Endothelial cell of umbilical vein (primary cell): ENCODE measurements at regions not wholly inside any gene's neighbourhood (a gene's known extent, or its start where the extent isn't known, plus 50 kb on each side); places are given as distances from the start of the nearest gene placed in this dataset.

Experiments
- BruUV-seq: library from RNA; stranded (reverse); fragments of 400-500 nt; replicated peaks from 2 replicates; lab custom pipeline; 2021; lab: Mats Ljungman, UMichigan
- CTCF ChIA-PET: fragments of 300-600, 350-600 bp; sonication (Branson Sonifier 250); formaldehyde crosslinking; loops from one replicate; lab custom pipeline; 2021; ENCODE audit warnings: antibody characterized with exemption, inconsistent platforms; lab: Charles Lee
- POLR2A ChIA-PET: fragments of 300-600, 350-600 bp; sonication (Branson Sonifier 250); formaldehyde crosslinking; loops from one replicate; lab custom pipeline; 2021; ENCODE audit warnings: antibody characterized with exemption, inconsistent platforms; lab: Charles Lee
- DNase-seq: peaks from one replicate; pipeline ENCODE4 v3.0.0-alpha.2; 2011; ENCODE audit warnings: low read depth, low spot score
- FAIRE-seq: peaks from 2 replicates; lab custom pipeline; 2011; peaks lifted over from hg19 to GRCh38; lab: Jason Lieb, UNC
- H2AFZ ChIP-seq: 2 replicates; pipeline ENCODE4 v1.6.0; 2012; ENCODE audit warnings: low read depth, low read length, control low read depth, inconsistent platforms
- H3K27ac ChIP-seq: 2 replicates; pipeline ENCODE4 v1.5.1; 2011; ENCODE audit warnings: low read depth, mild to moderate bottlenecking, control low read depth, low read length, moderate library complexity; ENCODE audit not compliant: insufficient read depth
- H3K27me3 ChIP-seq, 2 experiments: 2 replicates each; pipeline versions ENCODE4 v1.6.0 to v1.6.1; 2011; ENCODE audit warnings: low read length in 2 of 2, mixed read lengths in 1 of 2; ENCODE audit not compliant: control insufficient read depth in 2 of 2, insufficient read depth in 2 of 2
- H3K36me3 ChIP-seq, 2 experiments: 2 replicates in 1 of 2; 3 replicates in 1 of 2; pipeline ENCODE4 v1.5.1; 2011; ENCODE audit warnings: low read length in 2 of 2, mild to moderate bottlenecking in 1 of 2, moderate library complexity in 1 of 2; ENCODE audit not compliant: control insufficient read depth in 2 of 2, insufficient read depth in 2 of 2; ENCODE audit errors: extremely low read depth in 1 of 2
- H3K4me1 ChIP-seq: 3 replicates; pipeline ENCODE4 v1.5.1; 2011; ENCODE audit warnings: mild to moderate bottlenecking, low read length; ENCODE audit not compliant: control insufficient read depth, insufficient read depth; ENCODE audit errors: extremely low read depth
- H3K4me2 ChIP-seq: 2 replicates; pipeline ENCODE4 v1.6.1; 2011; ENCODE audit warnings: low read length, control low read depth, mixed read lengths; ENCODE audit not compliant: insufficient read depth
- H3K4me3 ChIP-seq, 3 experiments: fragments of 200-600 bp in 1 of 3; sonication (generic), shearing (Covaris generic) in 1 of 3; replicated peaks in 1 of 3; 2 replicates each; pipeline ENCODE4 v1.5.1; 2011 to 2016; ENCODE audit warnings: control low read depth in 3 of 3, low read length in 3 of 3, mild to moderate bottlenecking in 2 of 3, inconsistent platforms in 1 of 3, low read depth in 1 of 3, moderate library complexity in 1 of 3; ENCODE audit not compliant: insufficient read depth in 1 of 3
- H3K79me2 ChIP-seq: 2 replicates; pipeline ENCODE4 v1.6.0; 2012; ENCODE audit warnings: low read length, inconsistent platforms; ENCODE audit not compliant: control insufficient read depth, insufficient read depth
- H3K9ac ChIP-seq: replicated peaks from 2 replicates; pipeline ENCODE3; 2011; ENCODE audit warnings: low read length, control low read depth; ENCODE audit not compliant: insufficient read depth; ENCODE audit errors: extremely low read depth
- H3K9me1 ChIP-seq: replicated peaks from 3 replicates; pipeline ENCODE4 v1.6.0; 2011; ENCODE audit warnings: mild to moderate bottlenecking, low read length; ENCODE audit not compliant: control insufficient read depth, insufficient read depth; ENCODE audit errors: extremely low read depth
- H3K9me3 ChIP-seq: replicated peaks from 2 replicates; pipeline ENCODE4 v1.5.1; 2012; ENCODE audit warnings: low read length, inconsistent platforms; ENCODE audit not compliant: control insufficient read depth, insufficient read depth
- H4K20me1 ChIP-seq: replicated peaks from 2 replicates; pipeline ENCODE3; 2011; ENCODE audit warnings: mild to moderate bottlenecking, low read length; ENCODE audit not compliant: control insufficient read depth, insufficient read depth; ENCODE audit errors: extremely low read depth
- CTCF ChIP-seq, 2 donors: IDR thresholded peaks; 1 replicate in 1 of 2; 2 replicates in 1 of 2; pipeline ENCODE4 v1.5.1; 2011; ENCODE audit warnings: low read length in 2 of 2, mild to moderate bottlenecking in 2 of 2, moderate library complexity in 2 of 2, control low read depth in 1 of 2, inconsistent platforms in 1 of 2, low read depth in 1 of 2; ENCODE audit not compliant: insufficient read depth in 1 of 2; ENCODE audit errors: extremely low read depth in 1 of 2
- EZH2 ChIP-seq: IDR thresholded peaks from 2 replicates; pipeline ENCODE4 v1.6.1; 2012; ENCODE audit warnings: borderline replicate concordance, low read depth, mild to moderate bottlenecking, moderate library complexity, low read length, inconsistent platforms; ENCODE audit not compliant: severe bottlenecking
- FOS ChIP-seq: IDR thresholded peaks from 2 replicates; pipeline ENCODE4 v1.6.1; 2011; ENCODE audit warnings: mild to moderate bottlenecking, low read length, moderate library complexity, borderline replicate concordance; ENCODE audit not compliant: insufficient read depth
- GATA2 ChIP-seq: IDR thresholded peaks from 2 replicates; pipeline ENCODE4 v1.7.0; 2011; ENCODE audit warnings: low read depth, mild to moderate bottlenecking, moderate library complexity, mixed read lengths, low read length; ENCODE audit not compliant: insufficient read length, insufficient read depth
- JUN ChIP-seq: IDR thresholded peaks from 2 replicates; pipeline ENCODE4 v1.6.1; 2011; ENCODE audit warnings: borderline replicate concordance, low read depth; ENCODE audit not compliant: insufficient read length, insufficient read depth
- MAX ChIP-seq: IDR thresholded peaks from 2 replicates; pipeline ENCODE4 v1.6.1; 2011; ENCODE audit not compliant: insufficient read depth, insufficient read length
- MYC ChIP-seq: IDR thresholded peaks from one replicate; pipeline ENCODE4 v1.6.1; 2011; ENCODE audit warnings: mild to moderate bottlenecking, low read depth, low read length
- POLR2A ChIP-seq: IDR thresholded peaks from 2 replicates; pipeline ENCODE4 v1.6.1; 2012; ENCODE audit warnings: low read depth, mild to moderate bottlenecking, control low read depth, low read length
- POLR2AphosphoS5 ChIP-seq: IDR thresholded peaks from 2 replicates; pipeline ENCODE4 v1.6.1; 2012; ENCODE audit warnings: low read depth, mild to moderate bottlenecking, control low read depth, low read length, moderate library complexity; ENCODE audit not compliant: insufficient read depth
- dilution Hi-C: fragments of 300-500 bp; cut with MboI; formaldehyde crosslinking; loops from one replicate; pipeline ENCODE4 v1.15.0; 2019; ENCODE audit warnings: low sequenced_read_pairs; ENCODE audit not compliant: extremely low pct_ligation_motif_present
- intact Hi-C: fragments of 100-400 bp; cut with micrococcal nuclease; formaldehyde crosslinking; loops from one replicate; pipeline ENCODE4 v1.10.0; 2022

- Histone ChIP-seq H4K20me1 (no peaks in the 10 kb centered on the region), H3K9ac (no peak overlapping the region), H3K79me2 (no peaks in the 10 kb centered on the region), H3K4me3 (no peak overlapping the region), H3K9me3 (peaks cover 2% of the 10 kb centered on the region), H2AFZ (no peak overlapping the region), H3K4me2 (no peak overlapping the region), H3K27ac (no peak overlapping the region), H3K9me1 (no peaks in the 10 kb centered on the region), H3K4me1 (no peaks in the 10 kb centered on the region), H3K36me3 (no peaks in the 10 kb centered on the region), H3K27me3 (no peaks in the 10 kb centered on the region)
- dilution Hi-C loops (no loop called here), intact Hi-C loops (no loop called here)
- ChIA-PET POLR2A (no interaction called here), CTCF (no interaction called here)
- no peak for DNase-seq
- TF ChIP-seq MAX (no peak), GATA2 (no peak), JUN (no peak), FOS (no peak), MYC (no peak), POLR2A (no peak), CTCF (IDR thresholded peaks at IDR 0.05; ENCODE audit: extremely low read depth in 1 of 2, insufficient read depth in 1 of 2, low read depth in 1 of 2, low read length in 2 of 2) (no peak), EZH2 (no peak), POLR2AphosphoS5 (no peak)
- FAIRE-seq: no peak
- no TSS peak for BruUV-seq
Measured at GRCh38 chr11:92764128-92764527, 205.3 kb upstream of the MTNR1B start.
